Fibroblast of upper back skin (primary cell): ENCODE measurements at regions not wholly inside any gene's neighbourhood (a gene's known extent, or its start where the extent isn't known, plus 50 kb on each side); places are given as distances from the start of the nearest gene placed in this dataset.
A peak's percentile ranks its signal among the peaks of the same experiment; 100 is the strongest.
"Not testable (repeated sequence)": the region's sequence is repeated elsewhere in the genome, so short reads cannot be mapped to it uniquely, and the experiment has no call there.

Experiments used
- DNase-seq: peaks from one replicate; pipeline ENCODE4 v3.0.0-alpha.2; 2013

DNA sequence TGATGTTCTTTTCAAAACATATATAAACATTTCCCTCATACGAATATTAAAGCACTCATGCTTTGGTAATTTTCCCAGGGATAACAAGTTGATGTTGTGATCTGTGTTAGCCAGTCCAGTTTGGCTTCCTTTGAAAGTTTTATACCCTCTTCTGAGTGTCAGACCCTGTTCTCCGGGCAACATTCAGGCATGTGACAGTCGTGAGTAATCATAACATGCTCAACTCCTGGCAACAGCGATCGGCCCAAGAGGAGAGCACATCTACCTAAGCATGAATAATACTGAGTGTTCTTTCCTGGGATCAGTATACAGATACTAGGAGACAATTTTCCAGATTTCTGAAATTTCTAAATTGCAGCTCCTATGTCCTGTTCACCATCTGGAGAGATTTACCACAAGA, 1086.4 kb downstream of the CDH8 start:
- no peak for DNase-seq

DNA sequence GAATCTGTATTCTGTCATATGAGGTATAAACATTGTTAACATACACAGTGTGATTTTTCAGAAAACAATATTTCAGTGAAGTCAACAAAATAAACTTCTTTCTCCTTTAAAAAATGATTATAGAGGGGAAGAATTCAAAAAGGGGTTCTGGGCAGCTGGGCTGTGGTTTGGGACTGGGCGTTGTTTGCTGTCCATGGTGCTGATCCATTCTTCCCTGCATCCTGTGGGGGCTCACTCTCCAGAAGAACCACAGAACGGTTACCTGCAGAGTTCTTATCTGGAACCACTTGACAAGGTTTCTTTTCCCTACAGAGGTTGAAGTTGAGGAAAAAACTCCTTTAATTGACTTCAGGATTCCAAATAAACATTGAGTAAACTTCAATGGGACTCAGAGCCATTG, 1091.0 kb downstream of the CDH8 start:
- peak; percentile 19 for DNase-seq

DNA sequence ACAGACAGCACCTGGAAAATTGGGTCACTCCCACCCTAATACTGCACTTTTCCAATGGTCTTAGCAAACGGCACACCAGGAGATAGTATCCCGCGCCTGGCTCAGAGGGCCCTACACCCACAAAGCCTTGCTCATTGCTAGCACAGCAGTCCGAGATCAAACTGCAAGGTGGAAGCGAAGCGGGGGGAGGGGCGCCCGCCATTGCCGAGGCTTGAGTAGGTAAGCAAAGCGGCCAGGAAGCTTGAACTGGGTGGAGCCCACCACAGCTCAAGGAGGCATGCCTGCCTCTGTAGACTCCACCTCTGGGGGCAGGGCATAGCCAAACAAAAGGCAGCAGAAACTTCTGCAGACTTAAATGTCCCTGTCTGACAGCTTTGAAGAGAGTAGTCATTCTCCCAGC, 1100.0 kb downstream of the CDH8 start:
- DNase-seq = not testable (repeated sequence)

DNA sequence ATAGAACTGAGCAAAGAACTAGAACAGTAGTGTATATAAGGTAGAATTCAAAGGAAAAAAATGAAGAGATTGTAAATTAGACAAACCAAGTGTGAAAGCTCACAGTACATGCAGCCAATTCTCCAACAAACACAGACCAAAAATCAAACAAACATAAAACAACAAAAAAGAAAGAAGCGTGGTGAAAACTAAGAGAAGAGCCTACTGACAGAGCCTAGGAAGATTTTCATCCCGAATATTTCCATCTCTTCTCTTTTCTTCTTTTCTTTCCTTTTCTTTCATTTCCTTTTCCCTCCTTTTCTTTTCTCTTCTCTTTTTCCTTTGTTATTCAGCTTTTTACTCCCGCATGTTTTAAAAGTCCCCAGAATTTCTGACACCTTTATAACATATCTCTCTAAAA, 1103.6 kb downstream of the CDH8 start:
- DNase-seq = no peak

DNA sequence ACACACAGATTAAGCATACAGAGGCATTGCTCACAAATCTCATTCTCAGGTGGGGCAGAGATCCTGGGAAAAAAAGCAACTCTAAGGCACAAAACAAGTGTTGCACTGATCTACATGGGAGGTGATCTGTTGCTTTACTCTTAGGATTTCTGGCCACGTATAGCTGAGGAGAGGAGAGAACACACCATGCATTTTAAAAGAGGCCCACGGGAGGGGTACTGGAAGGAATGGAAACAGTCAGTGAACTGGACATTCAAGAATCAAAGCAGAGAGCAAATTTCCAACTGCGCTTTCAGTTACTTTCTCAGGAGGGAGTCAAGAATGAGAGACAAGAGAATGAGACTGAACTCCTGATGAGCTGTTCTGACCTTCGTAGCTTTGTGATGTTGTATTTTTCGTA, 1105.9 kb downstream of the CDH8 start:
- DNase-seq = no peak

DNA sequence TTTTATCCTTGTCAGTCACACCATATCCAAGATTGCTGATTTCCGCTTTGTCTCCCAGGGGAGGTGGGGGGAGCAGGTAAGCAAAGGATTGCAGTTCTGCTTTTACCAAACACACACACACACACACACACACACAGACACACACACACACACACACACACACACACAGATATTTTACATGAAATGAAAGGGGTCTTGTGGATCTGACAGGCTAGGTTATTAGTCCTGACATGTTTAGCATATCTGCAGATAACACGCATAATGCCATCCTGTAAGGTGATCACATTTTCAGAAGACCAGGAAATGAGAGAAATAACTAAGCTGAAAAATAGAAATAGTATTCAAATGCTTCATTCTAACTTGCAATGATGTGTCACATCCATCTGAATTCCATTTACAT, 1113.3 kb downstream of the CDH8 start:
- no peak for DNase-seq

DNA sequence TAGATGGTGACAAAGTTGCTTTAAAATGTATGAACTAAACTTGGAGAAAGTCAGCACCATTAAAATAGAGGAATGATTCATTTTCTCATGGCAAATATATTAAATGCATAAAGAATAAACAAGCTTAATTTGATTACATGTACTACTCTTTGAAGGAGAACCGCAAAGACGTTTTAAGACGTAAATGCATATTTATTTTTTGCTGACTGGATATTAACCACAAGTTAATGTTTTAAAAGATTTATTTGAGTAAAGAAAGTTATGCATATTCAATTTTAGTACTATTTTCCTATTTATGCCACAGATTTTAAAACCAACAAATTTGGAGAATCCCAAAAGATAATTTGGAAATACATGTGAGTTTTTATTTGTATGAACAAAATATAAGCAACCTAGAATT, 1121.9 kb downstream of the CDH8 start:
- DNase-seq = no peak

DNA sequence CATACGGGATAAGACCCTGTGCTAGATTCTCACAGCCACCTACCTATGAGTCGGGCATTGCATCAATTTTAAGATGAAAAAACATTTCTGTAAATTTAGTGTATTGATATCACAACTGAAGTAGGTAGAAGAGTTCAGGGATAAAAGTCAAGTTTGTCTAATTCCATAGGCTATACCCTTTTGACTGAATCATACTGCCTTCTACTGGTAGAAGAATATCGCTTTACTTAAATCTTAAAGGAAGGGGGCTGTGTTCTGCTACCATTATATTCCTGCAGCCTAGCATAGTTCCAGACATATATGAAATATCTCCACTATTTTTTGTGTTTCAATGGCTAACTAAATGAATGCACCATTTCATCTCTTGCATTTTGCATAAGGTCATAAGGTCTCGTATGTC, 1128.6 kb downstream of the CDH8 start:
- peak; percentile 9 for DNase-seq

DNA sequence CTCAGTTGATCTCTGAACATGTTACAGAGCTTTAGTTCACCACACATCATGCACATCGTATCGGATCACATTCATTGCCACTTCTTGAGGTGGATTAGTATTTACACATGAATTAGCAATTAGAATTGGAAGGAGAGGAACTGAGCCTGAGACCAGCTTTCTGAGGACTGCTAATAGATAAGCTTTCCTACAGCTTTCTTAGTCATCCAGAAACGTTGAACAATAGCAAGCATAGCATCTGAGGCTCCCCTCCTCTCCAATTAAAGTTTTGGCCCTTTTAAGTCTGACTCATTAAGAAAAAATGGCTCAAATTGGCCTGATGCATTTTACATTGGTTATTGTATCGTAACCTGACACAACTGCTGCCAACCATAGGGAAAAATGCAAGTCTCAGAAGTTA, 1130.4 kb downstream of the CDH8 start:
- DNase-seq = peak; percentile 79

DNA sequence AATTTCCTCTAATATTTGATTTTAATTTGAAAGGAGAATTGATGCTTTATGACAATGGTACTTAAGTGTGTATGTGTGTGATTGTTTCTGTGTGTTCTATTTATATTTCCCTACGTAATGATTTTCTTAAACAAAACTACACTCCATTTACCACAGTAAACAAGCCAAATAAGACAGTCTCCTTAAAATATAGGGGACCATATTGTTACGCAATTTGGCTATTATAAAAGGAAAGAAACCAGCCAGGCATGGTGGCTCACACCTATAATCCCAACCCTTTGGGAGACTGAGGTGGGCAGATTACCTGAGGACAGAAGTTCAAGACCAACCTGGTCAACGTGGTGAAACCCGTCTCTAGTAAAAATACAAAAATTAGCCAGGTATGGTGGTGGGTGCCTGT, 1134.1 kb downstream of the CDH8 start:
- DNase-seq = no peak

DNA sequence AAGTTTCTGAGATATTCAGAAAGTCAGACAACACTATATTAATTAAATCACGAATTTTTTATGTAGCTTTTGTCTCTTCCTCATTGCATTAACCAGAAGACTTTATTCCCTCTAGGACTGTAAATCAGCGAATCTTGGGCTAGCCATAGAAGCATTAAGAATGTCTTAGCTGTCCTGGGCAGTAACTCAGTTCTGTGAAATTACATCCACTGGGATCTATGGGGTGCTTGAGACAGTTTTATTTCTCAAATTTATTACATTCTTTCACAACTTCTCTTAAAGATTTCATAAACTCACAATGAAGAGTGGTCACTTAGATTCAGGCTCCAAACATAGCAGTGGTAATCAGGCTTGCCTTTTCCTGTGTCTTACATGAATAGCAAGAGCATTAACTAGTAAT, 1153.4 kb downstream of the CDH8 start:
- DNase-seq = no peak

DNA sequence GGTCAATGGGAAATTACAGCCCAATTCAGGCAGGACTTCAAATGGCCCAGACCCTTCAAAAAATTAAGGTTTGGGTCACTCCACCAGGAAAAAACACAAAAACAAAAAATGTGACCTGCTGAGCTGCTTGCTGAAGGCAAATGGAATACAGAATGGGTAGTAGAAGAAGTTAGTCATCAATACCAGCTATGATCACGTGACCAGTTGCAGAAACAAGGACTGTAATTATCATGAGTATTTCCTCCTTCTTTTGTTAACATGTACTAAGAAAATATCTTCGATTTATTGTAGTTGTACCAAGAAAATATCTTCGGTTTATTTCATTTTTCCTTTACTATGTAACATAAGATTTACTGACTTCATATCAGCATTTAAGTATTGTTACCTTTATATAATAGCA, 1183.6 kb downstream of the CDH8 start:
- DNase-seq = no peak

DNA sequence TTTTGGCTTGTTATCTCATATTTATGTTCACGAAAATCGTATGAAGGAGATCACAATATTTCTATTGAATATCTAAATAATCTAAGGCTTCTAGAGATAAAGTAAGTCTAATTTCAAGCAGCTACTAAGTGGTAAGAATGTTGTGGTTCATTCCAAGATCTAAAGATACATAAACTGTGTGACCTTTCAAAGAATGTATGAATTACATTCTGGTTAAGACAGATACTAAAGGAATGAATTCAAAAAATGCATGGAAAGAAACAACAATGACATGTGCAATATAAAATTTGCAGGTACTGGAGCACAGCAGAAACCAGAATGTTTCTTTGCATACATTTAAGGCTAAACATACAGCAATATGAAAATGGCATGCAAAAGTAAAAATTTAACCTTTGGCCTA, 1214.6 kb downstream of the CDH8 start:
- peak; percentile 58 for DNase-seq

DNA sequence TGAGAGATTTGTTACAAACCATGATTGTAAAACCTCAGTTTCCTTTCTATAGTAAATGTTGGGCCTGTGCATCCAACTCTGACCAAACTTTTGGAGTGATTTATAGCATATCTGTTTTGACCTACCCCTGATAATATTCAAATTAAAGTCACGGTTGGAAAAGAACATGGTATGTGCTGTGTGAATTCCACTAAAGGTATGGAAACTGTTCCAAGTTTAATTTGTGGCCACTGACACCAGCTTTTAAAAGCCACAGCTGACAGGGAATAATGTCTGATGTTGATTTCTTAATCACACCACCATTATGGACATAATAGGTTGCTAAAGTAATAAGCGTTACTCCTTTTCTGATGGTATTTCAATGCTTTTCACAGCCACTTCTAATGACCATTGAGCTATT, 1215.9 kb downstream of the CDH8 start:
- peak; percentile 52 for DNase-seq

DNA sequence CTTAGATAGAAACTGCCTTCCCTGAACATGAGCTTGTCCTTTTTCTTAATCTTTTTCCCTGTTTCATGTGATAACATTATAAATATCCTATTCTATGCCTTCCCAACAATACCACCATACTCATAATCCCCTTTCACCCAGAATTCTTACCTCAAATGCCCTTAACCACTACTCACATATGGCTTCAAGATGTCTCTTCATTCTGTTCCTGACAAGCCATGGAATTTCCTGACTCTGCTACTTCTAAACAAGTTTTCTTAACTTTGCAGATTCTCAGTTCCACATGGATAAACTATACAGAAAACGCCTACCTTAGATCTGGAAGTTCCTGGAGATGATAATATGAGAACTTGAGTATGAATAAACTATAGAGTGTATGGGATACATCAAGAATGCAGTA, 1217.8 kb downstream of the CDH8 start:
- DNase-seq = peak; percentile 82

DNA sequence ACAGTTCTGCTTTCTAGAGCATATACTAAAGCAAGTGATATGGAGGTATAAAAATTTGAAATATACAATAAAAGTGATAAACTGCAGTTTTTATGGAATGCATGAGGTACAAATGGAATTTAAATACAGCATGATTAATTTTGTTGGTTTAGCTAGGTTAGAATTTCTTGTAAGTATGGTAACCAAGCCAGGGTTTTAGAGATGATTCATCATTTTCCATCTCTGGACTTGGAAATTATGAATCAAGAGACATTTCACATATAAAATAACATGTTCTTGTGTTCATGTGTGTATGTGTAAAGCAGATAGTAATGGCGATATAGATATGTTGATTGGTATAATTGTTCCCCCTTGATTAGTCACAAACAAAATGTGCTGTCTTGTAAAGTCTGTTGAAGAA, 1219.8 kb downstream of the CDH8 start:
- peak; percentile 75 for DNase-seq

DNA sequence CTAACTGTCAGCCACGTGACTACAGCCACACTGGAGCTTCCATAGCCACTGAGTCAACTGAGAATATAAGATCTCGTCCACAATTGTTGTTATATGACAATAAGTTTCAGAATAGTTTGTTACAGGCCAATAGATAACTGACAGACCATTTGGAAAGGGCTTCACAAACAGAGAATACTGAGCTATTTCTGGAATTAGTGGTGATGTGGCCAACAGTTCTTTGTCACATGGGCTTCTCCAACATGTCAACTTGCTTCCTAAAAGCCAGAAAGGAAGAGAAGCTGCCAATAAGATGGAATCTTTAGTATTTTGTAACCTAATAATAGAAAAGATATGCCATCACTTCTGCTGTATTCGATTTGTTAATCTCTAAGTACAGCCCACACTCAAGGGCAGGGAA, 1220.4 kb downstream of the CDH8 start:
- peak; percentile 29 for DNase-seq

DNA sequence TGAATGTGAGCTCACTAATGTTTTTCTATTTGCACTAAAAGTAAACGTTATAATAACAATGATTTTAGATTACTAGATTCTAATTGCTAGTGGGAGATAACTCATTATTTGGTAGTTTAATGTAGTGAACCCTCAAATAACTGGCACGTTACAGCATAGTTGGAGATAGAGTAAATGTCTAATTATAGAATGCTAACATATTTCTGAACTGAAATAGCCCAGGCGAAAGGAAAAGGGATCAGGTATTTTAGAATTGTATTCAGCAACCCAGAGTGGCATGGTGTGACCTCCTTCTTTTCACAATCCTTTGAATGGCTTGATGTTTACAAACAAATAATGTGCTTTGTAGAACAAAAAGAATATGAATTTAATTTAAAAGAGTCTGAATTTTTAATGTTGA, 1221.2 kb downstream of the CDH8 start:
- DNase-seq = no peak

DNA sequence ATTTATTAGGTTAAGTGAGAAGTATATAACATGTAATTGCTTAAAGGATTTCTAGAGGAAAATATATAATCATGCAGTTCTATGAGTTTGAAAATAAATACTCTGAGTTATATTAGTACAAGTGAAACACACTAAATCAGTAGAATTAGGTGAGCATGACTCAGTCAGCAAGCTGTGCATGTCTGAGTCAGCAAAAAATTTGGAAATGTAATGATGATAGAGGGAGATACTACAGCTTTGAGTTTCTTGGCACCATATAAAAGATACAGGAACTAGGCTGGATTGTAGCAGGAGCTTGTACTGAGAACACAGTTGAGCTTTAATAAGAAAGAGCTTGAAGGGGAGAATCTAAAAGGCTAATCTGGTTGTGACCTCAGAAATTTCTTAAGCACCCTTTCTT, 1224.6 kb downstream of the CDH8 start:
- peak; percentile 77 for DNase-seq

DNA sequence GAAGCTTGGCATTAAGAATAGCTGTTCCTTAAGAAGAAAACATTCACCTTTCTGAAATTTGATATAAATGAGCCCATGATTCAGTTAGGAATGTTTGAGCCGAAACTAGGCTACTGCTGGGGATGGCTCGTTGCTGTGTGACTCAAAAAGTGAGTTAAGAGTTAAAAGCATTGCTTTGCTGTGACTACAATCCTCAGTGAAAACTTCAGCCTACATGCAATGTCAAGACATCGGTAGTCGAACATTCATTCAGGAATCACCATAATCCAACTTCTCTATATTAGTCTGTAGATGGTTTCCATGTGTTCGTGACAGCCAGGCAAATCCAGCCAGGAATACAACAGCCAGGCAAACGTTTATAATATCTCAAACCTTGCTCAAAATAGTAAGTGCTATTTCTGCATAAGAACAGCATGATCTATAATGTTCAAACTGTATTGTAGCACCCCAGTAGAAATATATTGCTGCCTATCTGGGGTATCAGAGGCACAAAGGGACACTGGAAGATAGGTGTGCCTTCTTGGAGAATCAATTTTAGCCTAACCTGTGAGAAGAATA, 1225.1 kb downstream of the CDH8 start:
- peak; percentile 91 for DNase-seq

DNA sequence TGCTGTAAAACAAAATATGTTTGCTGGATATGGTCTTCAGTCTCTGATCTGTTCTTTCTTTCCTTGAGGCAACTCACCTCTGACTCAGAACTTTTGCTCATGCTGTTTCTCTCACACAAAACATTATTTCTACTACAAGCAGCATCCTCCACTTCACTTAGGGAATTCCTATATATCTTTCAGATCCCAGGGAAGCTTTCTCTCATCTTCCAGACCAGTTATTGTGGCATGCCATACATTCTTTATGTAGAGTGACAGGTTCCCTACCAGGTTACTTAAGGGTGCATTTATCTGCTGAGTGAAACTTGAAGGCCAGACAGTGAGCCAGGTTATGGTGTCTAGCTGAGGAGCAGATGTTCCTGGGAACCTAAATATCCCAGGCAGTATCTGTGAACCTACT, 1226.0 kb downstream of the CDH8 start:
- peak; percentile 60 for DNase-seq

DNA sequence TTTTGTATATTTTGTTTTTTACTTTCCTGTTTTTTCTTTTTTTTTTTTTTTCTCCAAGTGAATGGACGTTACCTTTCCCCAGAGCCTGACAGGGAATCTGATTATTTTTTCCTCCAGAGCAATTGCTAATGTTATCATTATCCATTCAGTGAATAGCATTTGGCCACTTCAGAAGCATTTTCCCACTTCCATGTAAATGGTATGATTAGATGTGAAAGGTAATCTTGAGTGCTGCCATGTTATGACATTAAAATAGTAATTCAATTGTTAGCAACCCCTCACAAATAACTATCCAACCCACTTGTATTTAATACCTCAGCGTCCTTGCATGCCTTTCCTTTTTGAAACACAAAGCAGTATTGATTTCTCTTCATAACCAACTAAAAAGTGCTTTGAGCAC, 1243.8 kb downstream of the CDH8 start:
- no peak for DNase-seq

DNA sequence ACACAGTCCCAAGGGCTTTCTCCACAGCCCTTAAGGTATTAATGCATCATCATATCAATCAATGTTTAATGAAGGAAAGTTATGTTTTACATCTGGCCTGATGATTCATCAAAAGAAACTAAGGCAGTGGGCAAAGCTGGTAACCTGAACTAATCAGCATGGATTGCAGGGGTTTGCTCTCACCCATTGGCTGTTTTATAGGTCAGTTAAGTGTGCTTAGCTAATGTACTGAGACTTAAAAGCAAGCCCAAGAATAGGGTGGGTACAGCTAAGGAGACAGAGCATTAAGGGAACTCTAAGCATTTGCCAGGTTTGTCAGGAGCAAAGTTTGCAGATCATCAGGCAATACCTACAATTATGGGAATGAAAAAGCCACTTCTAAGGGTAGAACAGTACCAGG, 1247.6 kb downstream of the CDH8 start:
- DNase-seq = peak; percentile 22

DNA sequence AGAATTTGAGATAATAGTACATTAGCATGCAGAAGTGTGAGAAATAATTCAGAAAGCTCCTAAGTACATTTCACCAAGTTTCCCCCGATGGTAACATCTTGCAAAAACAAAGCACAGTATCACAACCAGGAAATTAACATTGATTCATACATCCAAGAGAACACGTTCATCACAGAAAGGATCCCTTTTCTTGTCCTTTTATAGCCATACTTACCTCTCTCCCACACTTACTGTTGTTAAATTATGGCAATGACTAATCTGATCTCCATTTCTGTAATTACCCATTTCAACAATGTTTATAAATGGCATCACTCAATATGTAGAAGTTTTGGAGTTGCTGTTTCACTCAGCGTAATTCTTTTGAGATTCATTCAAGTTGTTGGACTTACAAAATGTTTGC, 1260.0 kb downstream of the CDH8 start:
- DNase-seq = peak; percentile 70

DNA sequence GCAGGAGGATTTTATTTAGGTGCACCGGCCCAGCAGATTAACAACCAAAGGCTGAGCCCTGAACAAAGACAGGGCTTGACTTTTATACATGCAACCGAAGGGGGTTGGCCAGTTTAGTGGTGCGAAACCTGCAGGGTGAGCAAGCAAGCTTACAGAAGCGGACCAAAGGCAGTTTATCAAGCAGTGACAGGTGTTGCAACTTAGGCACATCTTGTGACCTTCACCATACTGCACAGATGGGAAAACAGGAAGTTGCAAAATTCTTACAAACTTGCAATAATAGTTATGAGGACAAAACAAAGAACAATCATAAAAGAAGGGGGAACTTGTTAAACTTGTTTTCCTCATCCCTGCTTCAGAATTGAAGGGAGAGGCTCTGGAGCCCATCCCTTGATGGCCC, 1265.1 kb downstream of the CDH8 start:
- DNase-seq = no peak

DNA sequence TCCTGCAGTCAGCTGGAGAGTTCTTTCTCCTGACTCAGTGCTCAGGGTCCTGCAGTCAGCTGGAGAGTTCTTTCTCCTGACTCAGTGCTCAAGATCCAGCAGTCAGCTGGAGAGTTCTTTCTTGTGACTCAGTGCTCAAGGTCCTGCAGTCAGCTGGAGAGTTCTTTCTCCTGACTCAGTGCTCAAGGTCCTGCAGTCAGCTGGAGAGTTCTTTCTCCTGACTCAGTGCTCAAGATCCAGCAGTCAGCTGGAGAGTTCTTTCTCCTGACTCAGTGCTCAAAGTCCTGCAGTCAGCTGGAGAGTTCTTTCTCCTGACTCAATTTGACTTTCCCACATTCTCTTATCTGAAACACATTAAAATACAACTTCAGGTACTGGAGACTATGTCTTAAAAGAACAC, 1265.9 kb downstream of the CDH8 start:
- peak; percentile 24 for DNase-seq
